ENCODE measurements at regions not wholly inside any gene's neighbourhood (a gene's known extent, or its start where the extent isn't known, plus 50 kb on each side); places are given as distances from the start of the nearest gene placed in this dataset.

DNA sequence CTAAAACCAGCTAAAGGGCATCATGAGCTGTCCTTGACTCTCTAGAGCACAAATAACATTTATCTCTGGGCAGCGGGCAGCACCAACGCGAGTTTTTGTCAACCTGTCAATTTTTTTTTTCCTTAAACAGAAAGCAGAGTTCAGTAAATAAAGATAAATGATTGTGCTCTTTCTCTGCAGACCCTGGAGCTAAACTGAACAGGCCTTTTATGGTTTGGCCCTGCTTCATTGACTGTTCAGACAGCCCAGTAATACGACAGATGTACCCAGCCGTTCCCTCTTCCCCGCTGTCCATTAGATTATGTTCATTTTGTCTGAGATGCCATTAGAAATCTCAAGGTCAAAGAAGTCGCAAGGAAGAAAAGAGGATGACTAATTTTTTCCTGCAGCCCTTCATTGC is 280.5 kb upstream of the PIK3C3 start:
- H3K4me3 Mint-ChIP-seq (ENCODE audit: unreplicated experiment): no peak overlapping the region
- CTCF ChIA-PET: interaction anchor here (0.5 kb wide), 1 partner anchor 74 kb away, joined by 3 read pairs; no protein-coding TSS in a partner anchor
- TF ChIP-seq, protein P1, sequence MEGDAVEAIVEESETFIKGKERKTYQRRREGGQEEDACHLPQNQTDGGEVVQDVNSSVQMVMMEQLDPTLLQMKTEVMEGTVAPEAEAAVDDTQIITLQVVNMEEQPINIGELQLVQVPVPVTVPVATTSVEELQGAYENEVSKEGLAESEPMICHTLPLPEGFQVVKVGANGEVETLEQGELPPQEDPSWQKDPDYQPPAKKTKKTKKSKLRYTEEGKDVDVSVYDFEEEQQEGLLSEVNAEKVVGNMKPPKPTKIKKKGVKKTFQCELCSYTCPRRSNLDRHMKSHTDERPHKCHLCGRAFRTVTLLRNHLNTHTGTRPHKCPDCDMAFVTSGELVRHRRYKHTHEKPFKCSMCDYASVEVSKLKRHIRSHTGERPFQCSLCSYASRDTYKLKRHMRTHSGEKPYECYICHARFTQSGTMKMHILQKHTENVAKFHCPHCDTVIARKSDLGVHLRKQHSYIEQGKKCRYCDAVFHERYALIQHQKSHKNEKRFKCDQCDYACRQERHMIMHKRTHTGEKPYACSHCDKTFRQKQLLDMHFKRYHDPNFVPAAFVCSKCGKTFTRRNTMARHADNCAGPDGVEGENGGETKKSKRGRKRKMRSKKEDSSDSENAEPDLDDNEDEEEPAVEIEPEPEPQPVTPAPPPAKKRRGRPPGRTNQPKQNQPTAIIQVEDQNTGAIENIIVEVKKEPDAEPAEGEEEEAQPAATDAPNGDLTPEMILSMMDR (IDR thresholded peaks at IDR 0.05; ENCODE audit: unreplicated experiment): no peak
- BruUV-seq (replicated peaks): no TSS peak
- H3K27me3 Mint-ChIP-seq (ENCODE audit: insufficient read depth, unreplicated experiment): peaks cover 83% of the 10 kb centered on the region
- no peaks in the 10 kb centered on the region for H3K4me1 Mint-ChIP-seq (ENCODE audit: insufficient read depth, unreplicated experiment)
- no peak overlapping the region for H3K27ac Mint-ChIP-seq (ENCODE audit: low read depth, unreplicated experiment)
- H3K36me3 Mint-ChIP-seq (ENCODE audit: insufficient read depth, unreplicated experiment): no peaks in the 10 kb centered on the region
- H3K9me3 Mint-ChIP-seq (ENCODE audit: unreplicated experiment): no peaks in the 10 kb centered on the region
- POLR2A ChIA-PET: no interaction called here
- DNase-seq (ENCODE audit: unreplicated experiment): no peak
- intact Hi-C loops (cut with micrococcal nuclease): no loop called here

GRCh38 chr18:41666231-41666630 is 288.8 kb upstream of the PIK3C3 start:
- DNase-seq (ENCODE audit: unreplicated experiment): no peak
- H3K4me1 Mint-ChIP-seq (ENCODE audit: insufficient read depth, unreplicated experiment): no peaks in the 10 kb centered on the region
- TF ChIP-seq, protein P1 (IDR thresholded peaks at IDR 0.05; ENCODE audit: unreplicated experiment): no peak
- intact Hi-C loops (cut with micrococcal nuclease): no loop called here
- no peaks in the 10 kb centered on the region for H3K9me3 Mint-ChIP-seq (ENCODE audit: unreplicated experiment)
- ChIA-PET POLR2A (no interaction called here), CTCF (no interaction called here)
- no peak overlapping the region for H3K27ac Mint-ChIP-seq (ENCODE audit: low read depth, unreplicated experiment)
- H3K4me3 Mint-ChIP-seq (ENCODE audit: unreplicated experiment): no peak overlapping the region
- no TSS peak for BruUV-seq (replicated peaks)
- H3K27me3 Mint-ChIP-seq (ENCODE audit: insufficient read depth, unreplicated experiment): peaks cover 68% of the 10 kb centered on the region
- H3K36me3 Mint-ChIP-seq (ENCODE audit: insufficient read depth, unreplicated experiment): no peaks in the 10 kb centered on the region

DNA sequence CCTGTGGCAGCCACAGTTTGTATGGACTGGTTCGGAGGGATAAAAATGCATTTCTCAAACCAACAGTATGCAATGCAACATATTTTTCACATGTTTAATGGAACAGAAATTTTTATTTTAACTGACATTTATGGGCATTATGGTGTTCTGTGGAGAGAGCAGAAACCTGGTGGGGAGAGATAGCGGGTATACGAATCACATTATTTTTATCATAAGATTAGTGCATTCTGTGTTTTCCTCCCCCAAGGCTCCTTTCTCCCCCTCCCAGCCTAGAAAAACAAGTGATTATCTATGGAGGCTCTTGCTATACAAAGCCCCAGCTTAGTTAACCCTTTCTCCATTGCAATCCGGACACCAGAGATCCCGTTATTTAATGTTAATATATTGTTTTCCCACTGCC is 289.8 kb upstream of the PIK3C3 start:
- TF ChIP-seq, protein P1 (IDR thresholded peaks at IDR 0.05; ENCODE audit: unreplicated experiment): no peak
- Mint-ChIP-seq H3K27me3 (ENCODE audit: insufficient read depth, unreplicated experiment) (peaks cover 65% of the 10 kb centered on the region), H3K36me3 (ENCODE audit: insufficient read depth, unreplicated experiment) (no peaks in the 10 kb centered on the region), H3K9me3 (ENCODE audit: unreplicated experiment) (no peaks in the 10 kb centered on the region), H3K4me3 (ENCODE audit: unreplicated experiment) (no peak overlapping the region), H3K27ac (ENCODE audit: low read depth, unreplicated experiment) (no peak overlapping the region), H3K4me1 (ENCODE audit: insufficient read depth, unreplicated experiment) (no peaks in the 10 kb centered on the region)
- intact Hi-C loops (cut with micrococcal nuclease): no loop called here
- POLR2A ChIA-PET: interaction anchor here (0.6 kb wide), 1 partner anchor 10 kb away, joined by 4 read pairs; no protein-coding TSS in a partner anchor
- BruUV-seq (replicated peaks): no TSS peak
- DNase-seq (ENCODE audit: unreplicated experiment): no peak
- CTCF ChIA-PET: no interaction called here

DNA sequence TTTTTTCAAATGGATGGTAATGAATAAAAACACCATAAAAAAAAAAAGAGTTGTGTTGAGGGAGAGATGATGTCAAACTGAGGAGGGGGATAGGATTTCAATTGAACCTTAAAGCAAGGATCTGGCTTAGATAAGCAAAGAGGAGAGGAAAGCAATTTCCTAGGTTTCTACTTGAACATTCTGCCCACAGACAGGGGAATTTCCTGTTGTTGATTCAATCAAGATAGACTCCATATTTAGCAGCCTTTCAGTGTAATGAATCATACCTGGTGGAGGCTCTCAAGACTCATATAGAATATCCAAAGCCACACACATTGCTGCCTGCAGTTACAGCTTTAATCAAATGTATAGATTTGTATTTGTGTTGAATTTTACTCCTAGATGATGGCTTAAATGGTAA is 294.4 kb upstream of the PIK3C3 start:
- CTCF ChIA-PET: no interaction called here
- POLR2A ChIA-PET: interaction anchor here (0.5 kb wide), 1 partner anchor 13 kb away, joined by 3 read pairs; no protein-coding TSS in a partner anchor
- Mint-ChIP-seq H3K36me3 (ENCODE audit: insufficient read depth, unreplicated experiment) (no peaks in the 10 kb centered on the region), H3K9me3 (ENCODE audit: unreplicated experiment) (no peaks in the 10 kb centered on the region), H3K27ac (ENCODE audit: low read depth, unreplicated experiment) (no peak overlapping the region), H3K4me1 (ENCODE audit: insufficient read depth, unreplicated experiment) (no peaks in the 10 kb centered on the region), H3K4me3 (ENCODE audit: unreplicated experiment) (no peak overlapping the region), H3K27me3 (ENCODE audit: insufficient read depth, unreplicated experiment) (peaks cover 34% of the 10 kb centered on the region)
- intact Hi-C loops (cut with micrococcal nuclease): no loop called here
- no TSS peak for BruUV-seq (replicated peaks)
- no peak for DNase-seq (ENCODE audit: unreplicated experiment)
- TF ChIP-seq, protein P1 (IDR thresholded peaks at IDR 0.05; ENCODE audit: unreplicated experiment): no peak

Data from MCF 10A (cell line).